GM12865 (cell line): ENCODE measurements at regions not wholly inside any gene's neighbourhood (a gene's known extent, or its start where the extent isn't known, plus 50 kb on each side); places are given as distances from the start of the nearest gene placed in this dataset.

Experiments
- DNase-seq: peaks from one replicate; pipeline ENCODE4 v3.0.0; 2010; ENCODE audit warnings: low read depth
- H3K4me3 ChIP-seq: 2 replicates; pipeline ENCODE4 v1.5.1; 2011; ENCODE audit warnings: mild to moderate bottlenecking, low read depth, low read length, control low read depth
- CTCF ChIP-seq: IDR thresholded peaks from 2 replicates; pipeline ENCODE4 v1.5.1; 2011; ENCODE audit warnings: low read length, control low read depth, low read depth, inconsistent platforms; ENCODE audit not compliant: insufficient read depth; ENCODE audit errors: missing control alignments

DNA sequence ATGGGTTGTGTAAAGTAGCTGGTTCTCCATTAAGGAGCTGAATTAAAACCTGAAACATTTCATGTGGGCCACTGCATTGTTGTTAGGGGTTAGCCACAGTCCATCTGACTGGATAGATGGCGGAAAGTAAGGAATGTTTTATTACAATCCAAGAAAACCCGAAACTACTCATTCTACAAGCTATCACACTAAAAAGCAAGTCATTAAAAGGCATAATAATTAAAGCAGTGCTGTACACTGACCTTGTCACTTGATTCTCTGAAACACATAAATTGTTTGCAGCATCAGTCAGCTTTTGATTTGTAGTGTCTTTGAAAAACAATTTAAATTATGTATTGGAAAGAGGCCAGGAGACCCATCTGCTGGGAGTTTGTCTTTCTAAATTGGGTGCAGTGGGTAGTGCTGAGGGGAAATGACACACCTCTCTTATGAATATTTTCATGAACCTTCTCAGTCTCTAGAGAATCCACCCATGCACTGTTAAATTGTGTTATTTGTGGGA is 75.7 kb upstream of the ANK2 start:
- no peak overlapping the region for H3K4me3 ChIP-seq
- no peak for TF ChIP-seq CTCF
- DNase-seq = no peak

DNA sequence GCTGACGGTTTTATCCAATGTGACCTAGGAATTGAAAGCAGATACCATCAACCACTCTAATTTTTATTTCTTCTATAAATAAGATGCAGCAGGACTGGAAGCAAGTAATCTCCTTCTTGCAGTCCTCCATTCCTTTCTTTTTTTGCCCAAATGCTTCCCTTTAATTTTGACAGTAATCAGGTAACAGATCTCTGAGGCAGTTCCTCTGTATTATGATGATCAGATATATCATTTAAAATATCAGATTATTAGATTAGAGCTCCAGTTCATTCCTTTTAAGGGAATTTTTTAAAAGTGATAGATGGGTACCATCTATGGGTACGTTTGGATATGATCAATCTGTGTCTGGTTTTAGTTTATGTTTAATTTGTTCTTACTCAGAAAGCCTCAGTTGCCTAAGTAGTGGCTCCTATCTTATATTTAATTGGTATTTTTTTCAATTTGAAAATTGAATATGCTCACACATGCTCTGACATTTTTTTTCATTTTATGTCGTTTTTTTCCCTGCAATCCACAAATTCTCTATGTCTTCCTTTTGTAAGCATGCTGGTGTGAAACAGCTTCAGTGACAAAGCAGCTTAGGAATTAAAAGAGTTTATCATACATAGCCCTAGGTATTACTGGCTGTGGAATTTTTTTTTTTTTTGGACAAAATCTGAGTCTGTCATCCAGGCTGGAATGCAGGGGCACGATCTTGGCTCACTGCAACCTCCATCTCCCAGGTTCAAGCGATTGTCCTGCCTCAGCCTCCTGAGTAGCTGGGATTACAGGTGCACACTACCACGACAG is 73.7 kb upstream of the ANK2 start:
- DNase-seq = no peak

DNA sequence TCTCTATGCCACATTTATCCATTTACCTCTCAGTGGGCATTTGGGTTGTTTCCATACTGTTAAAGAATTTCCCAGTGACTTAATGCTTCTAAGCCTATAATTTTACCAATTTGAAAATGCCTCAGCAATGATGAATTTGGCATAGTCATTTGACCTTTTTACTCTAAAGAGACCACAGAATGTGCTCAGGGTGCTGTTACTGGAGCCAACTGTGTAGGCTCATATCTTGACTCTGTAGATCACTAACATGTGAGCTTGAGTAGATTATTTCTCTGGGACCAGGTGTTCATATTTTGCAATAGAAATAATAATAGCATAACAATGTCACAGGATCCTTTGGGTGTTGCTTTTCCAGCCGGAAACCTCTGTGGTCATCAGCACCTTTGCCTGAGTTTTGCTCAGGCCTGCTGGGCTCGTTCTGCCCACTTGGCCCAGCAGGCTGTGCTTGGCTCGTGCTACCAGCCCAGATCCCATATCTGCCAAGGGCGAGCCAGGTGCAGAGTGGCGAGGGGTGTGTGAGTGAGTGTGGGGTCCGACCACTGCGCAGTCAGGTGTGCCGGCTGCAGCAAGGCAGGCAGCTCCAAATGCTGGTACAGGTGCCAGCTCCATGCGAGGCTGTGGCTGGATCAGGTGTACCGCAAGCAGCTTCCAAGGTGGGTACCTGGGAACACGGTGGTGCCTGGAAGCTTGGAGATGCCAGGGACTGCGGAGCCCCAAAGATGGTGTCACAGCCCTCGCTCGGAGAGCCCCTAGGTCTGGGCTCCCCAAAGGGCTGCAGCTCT is 70.6 kb upstream of the ANK2 start:
- H3K4me3 ChIP-seq = no peak overlapping the region
- no peak for DNase-seq
- no peak for TF ChIP-seq CTCF

More for the DNA sequence above, 73.7 kb upstream of the ANK2 start:
- no peak for TF ChIP-seq CTCF
- H3K4me3 ChIP-seq = no peak overlapping the region

GRCh38 chr4:112979881-112980421 is 69.5 kb upstream of the ANK2 start:
- H3K4me3 ChIP-seq = no peak overlapping the region
- DNase-seq = no peak
- no peak for TF ChIP-seq CTCF

GRCh38 chr4:112982680-112983079 is 66.8 kb upstream of the ANK2 start:
- no peak for TF ChIP-seq CTCF
- no peak for DNase-seq
- no peak overlapping the region for H3K4me3 ChIP-seq

GRCh38 chr4:112994732-112995464 is 54.6 kb upstream of the ANK2 start:
- TF ChIP-seq CTCF = no peak
- no peak for DNase-seq
- no peak overlapping the region for H3K4me3 ChIP-seq
